WTC11 (cell line): ENCODE measurements at regions not wholly inside any gene's neighbourhood (a gene's known extent, or its start where the extent isn't known, plus 50 kb on each side); places are given as distances from the start of the nearest gene placed in this dataset.

Experiments
- ATAC-seq: fragments of 200-7000 bp; cut with Tn5 transposase; 2 replicates; pipeline ENCODE4 v1.10.0; 2021; ENCODE audit warnings: mild to moderate bottlenecking, moderate library complexity
- CTCF ChIA-PET: fragments of 300-600 bp; sonication (Branson Sonifier 250); formaldehyde crosslinking; loops from one replicate; lab custom pipeline; 2021; ENCODE audit warnings: antibody characterized with exemption; lab: Charles Lee
- POLR2A ChIA-PET: fragments of 350-600 bp; sonication (Branson Sonifier 250); formaldehyde crosslinking; loops from one replicate; lab custom pipeline; 2021; ENCODE audit warnings: antibody characterized with exemption; lab: Charles Lee
- DNase-seq: peaks from one replicate; pipeline ENCODE4 v3.0.0; 2021; ENCODE audit warnings: low spot score
- H3K27ac Mint-ChIP-seq: 2 replicates; pipeline ENCODE4 v1.8.0; 2021; ENCODE audit warnings: mixed read lengths
- H3K27me3 Mint-ChIP-seq: 2 replicates; pipeline ENCODE4 v1.8.0; 2021; ENCODE audit warnings: low read depth, mild to moderate bottlenecking, moderate library complexity, mixed read lengths
- H3K36me3 Mint-ChIP-seq: 2 replicates; pipeline ENCODE4 v1.8.0; 2021; ENCODE audit warnings: mixed read lengths
- H3K4me1 Mint-ChIP-seq: 2 replicates; pipeline ENCODE4 v1.8.0; 2022; ENCODE audit warnings: mixed read lengths
- H3K4me3 Mint-ChIP-seq: 2 replicates; pipeline ENCODE4 v1.8.0; 2021; ENCODE audit warnings: mild to moderate bottlenecking, moderate library complexity, mixed read lengths
- H3K9me3 Mint-ChIP-seq: 2 replicates; pipeline ENCODE4 v1.8.0; 2021; ENCODE audit warnings: mixed read lengths
- HMGA2 ChIP-seq: fragments of 250-450 bp; sonication (Bioruptor Pico); IDR thresholded peaks from 2 replicates; pipeline ENCODE4 v1.4.0; 2021; ENCODE audit warnings: mild to moderate bottlenecking, moderate library complexity
- MYBL2 ChIP-seq: sonication (generic); formaldehyde crosslinking; IDR thresholded peaks from 2 replicates; pipeline ENCODE4 v1.8.1; 2023; ENCODE audit warnings: mild to moderate bottlenecking, moderate library complexity, missing genetic modification reagents
- NFATC4 ChIP-seq: fragments of 250-450 bp; sonication (Bioruptor Pico); IDR thresholded peaks from 2 replicates; pipeline ENCODE4 v1.9.0; 2021; ENCODE audit warnings: mild to moderate bottlenecking
- NFE2L1 ChIP-seq: sonication (generic); formaldehyde crosslinking; IDR thresholded peaks from 2 replicates; pipeline ENCODE4 v1.8.1; 2023; ENCODE audit warnings: missing genetic modification reagents
- NFYB ChIP-seq: sonication (generic); formaldehyde crosslinking; conservative IDR thresholded peaks from 2 replicates; pipeline ENCODE4 v1.8.0; 2022; ENCODE audit warnings: low read depth, missing genetic modification reagents
- NR3C1 ChIP-seq: sonication (generic); formaldehyde crosslinking; conservative IDR thresholded peaks from 2 replicates; pipeline ENCODE4 v1.8.1; 2023; ENCODE audit warnings: low read depth, mild to moderate bottlenecking, missing genetic modification reagents
- SMAD4 ChIP-seq: sonication (generic); formaldehyde crosslinking; IDR thresholded peaks from 2 replicates; pipeline ENCODE4 v1.8.0; 2022; ENCODE audit warnings: mild to moderate bottlenecking, missing genetic modification reagents
- SP1 ChIP-seq: sonication (generic); formaldehyde crosslinking; conservative IDR thresholded peaks from 2 replicates; pipeline ENCODE4 v1.8.1; 2022; ENCODE audit warnings: missing genetic modification reagents
- ZNF138 ChIP-seq: sonication (generic); formaldehyde crosslinking; conservative IDR thresholded peaks from 2 replicates; pipeline ENCODE4 v1.8.1; 2022; ENCODE audit warnings: mild to moderate bottlenecking, moderate library complexity, missing genetic modification reagents
- ZNF232 ChIP-seq: sonication (generic); formaldehyde crosslinking; IDR thresholded peaks from 2 replicates; pipeline ENCODE4 v1.8.0; 2022; ENCODE audit warnings: mild to moderate bottlenecking, missing genetic modification reagents
- ZNF423 ChIP-seq: fragments of 250-450 bp; sonication (Bioruptor Pico); IDR thresholded peaks from 2 replicates; pipeline ENCODE4 v2.1.2; 2022; ENCODE audit warnings: mild to moderate bottlenecking, moderate library complexity
- TF ChIP-seq, protein P1 (sequence below): sonication (generic); formaldehyde crosslinking; IDR thresholded peaks from 2 replicates; pipeline ENCODE4 v1.8.1; 2023; ENCODE audit warnings: mild to moderate bottlenecking, moderate library complexity, missing genetic modification reagents
- TF ChIP-seq, protein P2 (sequence below): fragments of 250-450 bp; sonication (Bioruptor Pico); IDR thresholded peaks from 2 replicates; pipeline ENCODE4 v1.9.0; 2021; ENCODE audit warnings: mild to moderate bottlenecking
- TF ChIP-seq, protein P3 (sequence below): sonication (generic); formaldehyde crosslinking; IDR thresholded peaks from 2 replicates; pipeline ENCODE4 v1.8.1; 2022; ENCODE audit warnings: mild to moderate bottlenecking, missing genetic modification reagents, moderate library complexity, borderline replicate concordance
- TF ChIP-seq, protein P4 (sequence below): sonication (generic); formaldehyde crosslinking; conservative IDR thresholded peaks from 2 replicates; pipeline ENCODE4 v1.8.1; 2022; ENCODE audit warnings: mild to moderate bottlenecking, missing genetic modification reagents
- TF ChIP-seq, protein P5 (sequence below): sonication (generic); formaldehyde crosslinking; IDR thresholded peaks from 2 replicates; pipeline ENCODE4 v1.8.0; 2022; ENCODE audit warnings: mild to moderate bottlenecking, missing genetic modification reagents
- TF ChIP-seq, protein P6 (sequence below): sonication (generic); formaldehyde crosslinking; IDR thresholded peaks from 2 replicates; pipeline ENCODE4 v1.8.0; 2023; ENCODE audit warnings: missing genetic modification reagents, mild to moderate bottlenecking, borderline replicate concordance
- TF ChIP-seq, protein P7 (sequence below): fragments of 200-600 bp; IDR thresholded peaks from 2 replicates; pipeline ENCODE4 v1.8.0; 2022; ENCODE audit warnings: antibody characterized with exemption
- TF ChIP-seq, protein P8 (sequence below): sonication (generic); formaldehyde crosslinking; IDR thresholded peaks from 2 replicates; pipeline ENCODE4 v1.8.1; 2022; ENCODE audit warnings: mild to moderate bottlenecking, moderate library complexity, missing genetic modification reagents

DNA sequence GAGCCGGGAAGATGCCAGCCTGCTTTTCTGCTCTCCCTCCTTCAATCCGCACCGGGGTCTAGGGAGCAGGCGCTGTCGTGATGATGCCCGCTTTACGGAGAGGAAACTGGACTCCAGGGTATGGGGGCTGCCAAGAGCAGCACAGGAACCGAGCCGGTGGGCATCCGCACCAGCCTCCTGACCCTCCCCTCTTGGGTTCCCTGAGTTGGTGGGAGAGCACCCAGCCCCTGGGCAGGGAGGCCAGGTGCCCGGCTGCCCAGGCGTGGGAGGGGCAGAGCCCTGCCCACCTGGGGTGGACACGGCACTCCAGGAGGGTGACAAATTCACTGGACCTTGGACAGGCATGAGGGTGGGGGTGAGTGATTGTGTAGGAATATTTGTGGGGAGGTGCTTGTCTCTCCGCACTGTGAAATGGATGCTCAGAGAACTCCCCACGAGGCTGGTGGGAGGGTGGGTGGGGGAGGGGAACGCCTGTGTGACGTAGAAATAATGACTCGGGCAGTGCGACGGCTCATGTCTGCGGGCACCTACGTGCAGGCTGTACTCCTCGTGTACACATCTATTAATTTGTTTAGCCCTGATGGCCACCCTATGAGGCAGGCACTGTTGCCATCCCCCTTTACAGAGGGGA lies 173.4 kb downstream of the BMP7 start:
- POLR2A ChIA-PET = no interaction called here
- CTCF ChIA-PET = interaction anchor here (1.3 to 7.2 kb wide), 2 partner anchors 225 to 238 kb away, joined by 4 to 239 read pairs; partner anchors contain the start of gene SPO11
- Mint-ChIP-seq H3K27ac (no peak overlapping the region), H3K4me1 (peaks cover 7% of the 10 kb centered on the region), H3K27me3 (peaks cover 21% of the 10 kb centered on the region), H3K36me3 (no peaks in the 10 kb centered on the region), H3K4me3 (no peak overlapping the region), H3K9me3 (peaks cover under 1% of the 10 kb centered on the region; the same call in 1 of the 2 replicates)
- no peak for ATAC-seq
- no peak for DNase-seq
- TF ChIP-seq, protein P1, sequence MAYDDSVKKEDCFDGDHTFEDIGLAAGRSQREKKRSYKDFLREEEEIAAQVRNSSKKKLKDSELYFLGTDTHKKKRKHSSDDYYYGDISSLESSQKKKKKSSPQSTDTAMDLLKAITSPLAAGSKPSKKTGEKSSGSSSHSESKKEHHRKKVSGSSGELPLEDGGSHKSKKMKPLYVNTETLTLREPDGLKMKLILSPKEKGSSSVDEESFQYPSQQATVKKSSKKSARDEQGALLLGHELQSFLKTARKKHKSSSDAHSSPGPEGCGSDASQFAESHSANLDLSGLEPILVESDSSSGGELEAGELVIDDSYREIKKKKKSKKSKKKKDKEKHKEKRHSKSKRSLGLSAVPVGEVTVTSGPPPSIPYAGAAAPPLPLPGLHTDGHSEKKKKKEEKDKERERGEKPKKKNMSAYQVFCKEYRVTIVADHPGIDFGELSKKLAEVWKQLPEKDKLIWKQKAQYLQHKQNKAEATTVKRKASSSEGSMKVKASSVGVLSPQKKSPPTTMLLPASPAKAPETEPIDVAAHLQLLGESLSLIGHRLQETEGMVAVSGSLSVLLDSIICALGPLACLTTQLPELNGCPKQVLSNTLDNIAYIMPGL = no peak
- TF ChIP-seq, protein P2, sequence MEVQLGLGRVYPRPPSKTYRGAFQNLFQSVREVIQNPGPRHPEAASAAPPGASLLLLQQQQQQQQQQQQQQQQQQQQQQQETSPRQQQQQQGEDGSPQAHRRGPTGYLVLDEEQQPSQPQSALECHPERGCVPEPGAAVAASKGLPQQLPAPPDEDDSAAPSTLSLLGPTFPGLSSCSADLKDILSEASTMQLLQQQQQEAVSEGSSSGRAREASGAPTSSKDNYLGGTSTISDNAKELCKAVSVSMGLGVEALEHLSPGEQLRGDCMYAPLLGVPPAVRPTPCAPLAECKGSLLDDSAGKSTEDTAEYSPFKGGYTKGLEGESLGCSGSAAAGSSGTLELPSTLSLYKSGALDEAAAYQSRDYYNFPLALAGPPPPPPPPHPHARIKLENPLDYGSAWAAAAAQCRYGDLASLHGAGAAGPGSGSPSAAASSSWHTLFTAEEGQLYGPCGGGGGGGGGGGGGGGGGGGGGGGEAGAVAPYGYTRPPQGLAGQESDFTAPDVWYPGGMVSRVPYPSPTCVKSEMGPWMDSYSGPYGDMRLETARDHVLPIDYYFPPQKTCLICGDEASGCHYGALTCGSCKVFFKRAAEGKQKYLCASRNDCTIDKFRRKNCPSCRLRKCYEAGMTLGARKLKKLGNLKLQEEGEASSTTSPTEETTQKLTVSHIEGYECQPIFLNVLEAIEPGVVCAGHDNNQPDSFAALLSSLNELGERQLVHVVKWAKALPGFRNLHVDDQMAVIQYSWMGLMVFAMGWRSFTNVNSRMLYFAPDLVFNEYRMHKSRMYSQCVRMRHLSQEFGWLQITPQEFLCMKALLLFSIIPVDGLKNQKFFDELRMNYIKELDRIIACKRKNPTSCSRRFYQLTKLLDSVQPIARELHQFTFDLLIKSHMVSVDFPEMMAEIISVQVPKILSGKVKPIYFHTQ (CRISPR knock-in tag) = no peak

DNA sequence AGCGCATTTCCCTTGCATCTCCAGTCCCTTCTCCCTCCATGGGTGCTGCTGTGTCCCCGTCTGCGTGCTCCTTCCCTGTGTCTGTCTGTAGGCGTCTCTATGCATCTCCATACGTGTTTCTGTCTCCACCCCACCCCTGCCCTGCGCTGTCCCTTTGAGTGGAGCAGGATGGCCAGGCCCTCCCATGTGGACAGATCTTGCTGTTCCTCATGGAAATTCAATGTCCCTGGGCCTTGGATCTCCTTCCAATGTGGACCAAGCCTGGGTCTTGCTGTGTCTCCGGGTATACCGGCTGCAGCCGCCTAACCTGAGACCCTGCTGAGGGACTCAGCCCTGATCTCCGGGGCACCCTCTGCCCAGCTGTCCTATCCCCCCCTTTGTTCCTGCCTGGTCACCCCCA lies 172.7 kb downstream of the BMP7 start:
- ChIA-PET CTCF (interaction anchor here (7.2 kb wide), 1 partner anchor 237 kb away, joined by 239 read pairs; the partner anchor contains the start of gene SPO11), POLR2A (no interaction called here)
- DNase-seq (no peak), ATAC-seq (no peak)
- H3K4me3 Mint-ChIP-seq = no peak overlapping the region
- peaks cover 21% of the 10 kb centered on the region for H3K27me3 Mint-ChIP-seq
- no peaks in the 10 kb centered on the region for H3K9me3 Mint-ChIP-seq
- no peaks in the 10 kb centered on the region for H3K36me3 Mint-ChIP-seq
- H3K4me1 Mint-ChIP-seq = peaks cover 7% of the 10 kb centered on the region
- no peak overlapping the region for H3K27ac Mint-ChIP-seq
- TF ChIP-seq, protein P3, sequence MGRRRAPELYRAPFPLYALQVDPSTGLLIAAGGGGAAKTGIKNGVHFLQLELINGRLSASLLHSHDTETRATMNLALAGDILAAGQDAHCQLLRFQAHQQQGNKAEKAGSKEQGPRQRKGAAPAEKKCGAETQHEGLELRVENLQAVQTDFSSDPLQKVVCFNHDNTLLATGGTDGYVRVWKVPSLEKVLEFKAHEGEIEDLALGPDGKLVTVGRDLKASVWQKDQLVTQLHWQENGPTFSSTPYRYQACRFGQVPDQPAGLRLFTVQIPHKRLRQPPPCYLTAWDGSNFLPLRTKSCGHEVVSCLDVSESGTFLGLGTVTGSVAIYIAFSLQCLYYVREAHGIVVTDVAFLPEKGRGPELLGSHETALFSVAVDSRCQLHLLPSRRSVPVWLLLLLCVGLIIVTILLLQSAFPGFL (CRISPR knock-in tag) = no peak
- TF ChIP-seq ZNF423 = no peak
- TF ChIP-seq, protein P4, sequence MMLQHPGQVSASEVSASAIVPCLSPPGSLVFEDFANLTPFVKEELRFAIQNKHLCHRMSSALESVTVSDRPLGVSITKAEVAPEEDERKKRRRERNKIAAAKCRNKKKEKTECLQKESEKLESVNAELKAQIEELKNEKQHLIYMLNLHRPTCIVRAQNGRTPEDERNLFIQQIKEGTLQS = no peak
- TF ChIP-seq NFE2L1 (CRISPR knock-in tag) = no peak
- TF ChIP-seq MYBL2 (CRISPR knock-in tag) = no peak
- TF ChIP-seq, protein P5, sequence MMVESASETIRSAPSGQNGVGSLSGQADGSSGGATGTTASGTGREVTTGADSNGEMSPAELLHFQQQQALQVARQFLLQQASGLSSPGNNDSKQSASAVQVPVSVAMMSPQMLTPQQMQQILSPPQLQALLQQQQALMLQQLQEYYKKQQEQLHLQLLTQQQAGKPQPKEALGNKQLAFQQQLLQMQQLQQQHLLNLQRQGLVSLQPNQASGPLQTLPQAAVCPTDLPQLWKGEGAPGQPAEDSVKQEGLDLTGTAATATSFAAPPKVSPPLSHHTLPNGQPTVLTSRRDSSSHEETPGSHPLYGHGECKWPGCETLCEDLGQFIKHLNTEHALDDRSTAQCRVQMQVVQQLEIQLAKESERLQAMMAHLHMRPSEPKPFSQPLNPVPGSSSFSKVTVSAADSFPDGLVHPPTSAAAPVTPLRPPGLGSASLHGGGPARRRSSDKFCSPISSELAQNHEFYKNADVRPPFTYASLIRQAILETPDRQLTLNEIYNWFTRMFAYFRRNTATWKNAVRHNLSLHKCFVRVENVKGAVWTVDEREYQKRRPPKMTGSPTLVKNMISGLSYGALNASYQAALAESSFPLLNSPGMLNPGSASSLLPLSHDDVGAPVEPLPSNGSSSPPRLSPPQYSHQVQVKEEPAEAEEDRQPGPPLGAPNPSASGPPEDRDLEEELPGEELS (CRISPR knock-in tag) = no peak
- no peak for TF ChIP-seq ZNF232
- TF ChIP-seq, protein P6, sequence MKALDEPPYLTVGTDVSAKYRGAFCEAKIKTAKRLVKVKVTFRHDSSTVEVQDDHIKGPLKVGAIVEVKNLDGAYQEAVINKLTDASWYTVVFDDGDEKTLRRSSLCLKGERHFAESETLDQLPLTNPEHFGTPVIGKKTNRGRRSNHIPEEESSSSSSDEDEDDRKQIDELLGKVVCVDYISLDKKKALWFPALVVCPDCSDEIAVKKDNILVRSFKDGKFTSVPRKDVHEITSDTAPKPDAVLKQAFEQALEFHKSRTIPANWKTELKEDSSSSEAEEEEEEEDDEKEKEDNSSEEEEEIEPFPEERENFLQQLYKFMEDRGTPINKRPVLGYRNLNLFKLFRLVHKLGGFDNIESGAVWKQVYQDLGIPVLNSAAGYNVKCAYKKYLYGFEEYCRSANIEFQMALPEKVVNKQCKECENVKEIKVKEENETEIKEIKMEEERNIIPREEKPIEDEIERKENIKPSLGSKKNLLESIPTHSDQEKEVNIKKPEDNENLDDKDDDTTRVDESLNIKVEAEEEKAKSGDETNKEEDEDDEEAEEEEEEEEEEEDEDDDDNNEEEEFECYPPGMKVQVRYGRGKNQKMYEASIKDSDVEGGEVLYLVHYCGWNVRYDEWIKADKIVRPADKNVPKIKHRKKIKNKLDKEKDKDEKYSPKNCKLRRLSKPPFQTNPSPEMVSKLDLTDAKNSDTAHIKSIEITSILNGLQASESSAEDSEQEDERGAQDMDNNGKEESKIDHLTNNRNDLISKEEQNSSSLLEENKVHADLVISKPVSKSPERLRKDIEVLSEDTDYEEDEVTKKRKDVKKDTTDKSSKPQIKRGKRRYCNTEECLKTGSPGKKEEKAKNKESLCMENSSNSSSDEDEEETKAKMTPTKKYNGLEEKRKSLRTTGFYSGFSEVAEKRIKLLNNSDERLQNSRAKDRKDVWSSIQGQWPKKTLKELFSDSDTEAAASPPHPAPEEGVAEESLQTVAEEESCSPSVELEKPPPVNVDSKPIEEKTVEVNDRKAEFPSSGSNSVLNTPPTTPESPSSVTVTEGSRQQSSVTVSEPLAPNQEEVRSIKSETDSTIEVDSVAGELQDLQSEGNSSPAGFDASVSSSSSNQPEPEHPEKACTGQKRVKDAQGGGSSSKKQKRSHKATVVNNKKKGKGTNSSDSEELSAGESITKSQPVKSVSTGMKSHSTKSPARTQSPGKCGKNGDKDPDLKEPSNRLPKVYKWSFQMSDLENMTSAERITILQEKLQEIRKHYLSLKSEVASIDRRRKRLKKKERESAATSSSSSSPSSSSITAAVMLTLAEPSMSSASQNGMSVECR (CRISPR knock-in tag) = no peak
- TF ChIP-seq NFYB = no peak
- TF ChIP-seq HMGA2 (CRISPR knock-in tag) = no peak
- no peak for TF ChIP-seq ZNF138
- TF ChIP-seq, protein P7, sequence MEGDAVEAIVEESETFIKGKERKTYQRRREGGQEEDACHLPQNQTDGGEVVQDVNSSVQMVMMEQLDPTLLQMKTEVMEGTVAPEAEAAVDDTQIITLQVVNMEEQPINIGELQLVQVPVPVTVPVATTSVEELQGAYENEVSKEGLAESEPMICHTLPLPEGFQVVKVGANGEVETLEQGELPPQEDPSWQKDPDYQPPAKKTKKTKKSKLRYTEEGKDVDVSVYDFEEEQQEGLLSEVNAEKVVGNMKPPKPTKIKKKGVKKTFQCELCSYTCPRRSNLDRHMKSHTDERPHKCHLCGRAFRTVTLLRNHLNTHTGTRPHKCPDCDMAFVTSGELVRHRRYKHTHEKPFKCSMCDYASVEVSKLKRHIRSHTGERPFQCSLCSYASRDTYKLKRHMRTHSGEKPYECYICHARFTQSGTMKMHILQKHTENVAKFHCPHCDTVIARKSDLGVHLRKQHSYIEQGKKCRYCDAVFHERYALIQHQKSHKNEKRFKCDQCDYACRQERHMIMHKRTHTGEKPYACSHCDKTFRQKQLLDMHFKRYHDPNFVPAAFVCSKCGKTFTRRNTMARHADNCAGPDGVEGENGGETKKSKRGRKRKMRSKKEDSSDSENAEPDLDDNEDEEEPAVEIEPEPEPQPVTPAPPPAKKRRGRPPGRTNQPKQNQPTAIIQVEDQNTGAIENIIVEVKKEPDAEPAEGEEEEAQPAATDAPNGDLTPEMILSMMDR = no peak
- TF ChIP-seq, protein P8, sequence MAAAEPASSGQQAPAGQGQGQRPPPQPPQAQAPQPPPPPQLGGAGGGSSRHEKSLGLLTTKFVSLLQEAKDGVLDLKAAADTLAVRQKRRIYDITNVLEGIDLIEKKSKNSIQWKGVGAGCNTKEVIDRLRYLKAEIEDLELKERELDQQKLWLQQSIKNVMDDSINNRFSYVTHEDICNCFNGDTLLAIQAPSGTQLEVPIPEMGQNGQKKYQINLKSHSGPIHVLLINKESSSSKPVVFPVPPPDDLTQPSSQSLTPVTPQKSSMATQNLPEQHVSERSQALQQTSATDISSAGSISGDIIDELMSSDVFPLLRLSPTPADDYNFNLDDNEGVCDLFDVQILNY (CRISPR knock-in tag) = no peak
- TF ChIP-seq SP1 (CRISPR knock-in tag) = no peak
- TF ChIP-seq NFATC4 (CRISPR knock-in tag) = no peak
- TF ChIP-seq NR3C1 (CRISPR knock-in tag) = no peak
- TF ChIP-seq SMAD4 (CRISPR knock-in tag) = no peak
